HEK293 (cell line): ENCODE measurements at regions not wholly inside any gene's neighbourhood (a gene's known extent, or its start where the extent isn't known, plus 50 kb on each side); places are given as distances from the start of the nearest gene placed in this dataset.

Experiments used
- CTCF ChIA-PET: fragments of 350-600 bp; formaldehyde crosslinking; extraction: SDS; loops from one replicate; lab custom pipeline; 2021; ENCODE audit warnings: antibody characterized with exemption; lab: Yijun Ruan, JAX
- POLR2A ChIA-PET: fragments of 300-600 bp; formaldehyde crosslinking; extraction: SDS; loops from one replicate; lab custom pipeline; 2020; ENCODE audit warnings: antibody characterized with exemption, inconsistent platforms; lab: Yijun Ruan, JAX
- H3K27ac ChIP-seq: fragments of 200-500 bp; sonication (Bioruptor generic); 2 replicates; pipeline ENCODE4 v1.5.1; 2014; ENCODE audit warnings: low read depth, low read length, control low read depth, inconsistent platforms; ENCODE audit errors: extremely low read depth
- H3K36me3 ChIP-seq, 2 experiments: fragments of 200-500 bp in 1 of 2; sonication (Bioruptor generic) in 1 of 2; 1 replicate in 1 of 2; 2 replicates in 1 of 2; pipeline ENCODE4 v1.5.1; 2014 to 2017; ENCODE audit warnings: inconsistent platforms in 2 of 2, low read length in 2 of 2; ENCODE audit not compliant: control insufficient read depth in 2 of 2, insufficient read depth in 1 of 2
- H3K4me1 ChIP-seq: fragments of 200-500 bp; sonication (Bioruptor generic); 2 replicates; pipeline ENCODE4 v1.5.1; 2014; ENCODE audit warnings: mild to moderate bottlenecking, low read length, inconsistent platforms; ENCODE audit not compliant: control insufficient read depth, insufficient read depth
- H3K4me3 ChIP-seq: 2 replicates; pipeline ENCODE4 v1.5.1; 2011; ENCODE audit warnings: low read depth, mild to moderate bottlenecking, control low read depth, low read length, moderate library complexity
- H3K9me3 ChIP-seq: fragments of 200-500 bp; sonication (Bioruptor generic); 2 replicates; pipeline ENCODE4 v1.5.1; 2014; ENCODE audit warnings: low read depth, low read length, inconsistent platforms; ENCODE audit not compliant: control insufficient read depth, insufficient read depth
- GLIS1 ChIP-seq: fragments of 450-650 bp; formaldehyde crosslinking; IDR thresholded peaks from 2 replicates; pipeline ENCODE4 v1.5.1; 2016; ENCODE audit warnings: missing biosample characterization, missing genetic modification characterization
- SCRT2 ChIP-seq: fragments of 450-650 bp; formaldehyde crosslinking; IDR thresholded peaks from 2 replicates; pipeline ENCODE4 v1.5.1; 2016; ENCODE audit warnings: missing biosample characterization, missing genetic modification characterization
- TRIM28 ChIP-seq: IDR thresholded peaks from 2 replicates; pipeline ENCODE4 v1.6.1; 2011; ENCODE audit warnings: low read length, control low read depth, borderline replicate concordance
- ZNF138 ChIP-seq: fragments of 450-650 bp; formaldehyde crosslinking; IDR thresholded peaks from 2 replicates; pipeline ENCODE4 v1.5.1; 2016; ENCODE audit warnings: missing biosample characterization, missing genetic modification characterization, borderline replicate concordance
- ZNF140 ChIP-seq: fragments of 450-650 bp; formaldehyde crosslinking; IDR thresholded peaks from 2 replicates; pipeline ENCODE4 v1.5.1; 2016; ENCODE audit warnings: missing biosample characterization, missing genetic modification characterization
- ZNF175 ChIP-seq: fragments of 450-650 bp; formaldehyde crosslinking; IDR thresholded peaks from 2 replicates; pipeline ENCODE4 v1.5.1; 2016; ENCODE audit warnings: missing biosample characterization, missing genetic modification characterization
- ZNF302 ChIP-seq: fragments of 450-650 bp; formaldehyde crosslinking; IDR thresholded peaks from 2 replicates; pipeline ENCODE4 v1.5.1; 2016; ENCODE audit warnings: missing biosample characterization, missing genetic modification characterization, low read depth
- ZNF335 ChIP-seq: fragments of 450-650 bp; formaldehyde crosslinking; conservative IDR thresholded peaks from 2 replicates; pipeline ENCODE4 v1.5.1; 2016; ENCODE audit warnings: missing biosample characterization, missing genetic modification characterization
- ZNF449 ChIP-seq: fragments of 450-650 bp; formaldehyde crosslinking; IDR thresholded peaks from 2 replicates; pipeline ENCODE4 v1.5.1; 2017; ENCODE audit warnings: missing biosample characterization, mild to moderate bottlenecking, missing genetic modification characterization, moderate library complexity
- ZNF571 ChIP-seq: fragments of 450-650 bp; formaldehyde crosslinking; IDR thresholded peaks from 2 replicates; pipeline ENCODE4 v1.5.0; 2017; ENCODE audit warnings: missing biosample characterization, missing genetic modification characterization
- ZNF626 ChIP-seq: fragments of 450-650 bp; sonication (Bioruptor Pico); formaldehyde crosslinking; IDR thresholded peaks from 2 replicates; pipeline ENCODE4 v1.5.1; 2018; ENCODE audit warnings: missing biosample characterization, missing genetic modification characterization, inconsistent platforms
- ZNF654 ChIP-seq: fragments of 450-650 bp; formaldehyde crosslinking; IDR thresholded peaks from 2 replicates; pipeline ENCODE4 v1.5.1; 2016; ENCODE audit warnings: low read depth, missing biosample characterization, missing genetic modification characterization
- ZNF768 ChIP-seq: fragments of 450-650 bp; formaldehyde crosslinking; IDR thresholded peaks from 2 replicates; pipeline ENCODE4 v1.5.1; 2018; ENCODE audit warnings: missing biosample characterization, mild to moderate bottlenecking, missing genetic modification characterization
- ZNF785 ChIP-seq: fragments of 450-650 bp; formaldehyde crosslinking; IDR thresholded peaks from 2 replicates; pipeline ENCODE4 v1.5.1; 2016; ENCODE audit warnings: missing biosample characterization, missing genetic modification characterization
- ZXDB ChIP-seq: fragments of 450-650 bp; formaldehyde crosslinking; IDR thresholded peaks from 2 replicates; pipeline ENCODE4 v1.5.1; 2016; ENCODE audit warnings: missing biosample characterization, missing genetic modification characterization
- TF ChIP-seq, protein P1 (sequence below): fragments of 450-650 bp; formaldehyde crosslinking; IDR thresholded peaks from 2 replicates; pipeline ENCODE4; 2016; ENCODE audit warnings: missing biosample characterization, missing genetic modification characterization
- TF ChIP-seq, protein P2 (sequence below): fragments of 450-650 bp; formaldehyde crosslinking; IDR thresholded peaks from 2 replicates; pipeline ENCODE4 v1.5.1; 2016; ENCODE audit warnings: missing biosample characterization, missing genetic modification characterization

DNA sequence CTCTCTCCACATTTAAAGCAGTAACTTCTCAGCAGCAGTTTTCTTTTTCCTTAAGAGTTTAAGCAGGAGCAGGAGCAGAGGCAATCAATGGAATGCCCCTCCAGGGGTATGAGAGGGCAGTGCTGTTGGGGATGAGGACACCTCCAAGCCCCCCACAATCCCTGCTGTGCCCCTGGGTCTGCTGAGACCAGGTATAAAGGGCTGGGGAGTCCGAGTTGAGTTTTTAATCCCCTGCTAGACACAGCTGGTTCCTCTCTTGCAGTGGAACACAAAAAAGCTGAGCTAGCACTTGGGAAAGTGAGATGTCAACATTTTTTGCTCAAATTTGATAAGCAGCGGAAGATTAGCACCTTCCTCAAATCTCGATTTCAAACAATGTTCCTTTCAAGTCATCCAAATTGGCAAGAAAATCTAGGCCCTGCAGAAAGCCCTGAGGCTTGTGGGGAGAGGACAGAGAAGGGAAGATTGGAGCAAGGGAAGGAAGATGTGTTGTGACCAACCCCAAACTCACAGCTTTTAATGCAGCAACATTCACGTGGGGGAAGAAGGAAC lies 581.9 kb downstream of the SOX6 start:
- TF ChIP-seq SCRT2 (tag by site-specific recombination) (no peak), TRIM28 (0 out of 2 replicates have a peak, but pooled peaks have one; percentile 13)
- Histone ChIP-seq H3K4me3 (no peak overlapping the region), H3K27ac (no peak overlapping the region), H3K36me3 (no peaks in the 10 kb centered on the region), H3K9me3 (no peaks in the 10 kb centered on the region), H3K4me1 (no peaks in the 10 kb centered on the region)
- ChIA-PET CTCF (interaction anchor here (0.6 to 1.7 kb wide), 6 partner anchors 45 to 839 kb away, joined by 3 to 5 read pairs (median 3); no protein-coding TSS in a partner anchor), POLR2A (interaction anchor here (0.6 kb wide), 1 partner anchor 967 kb away, joined by 3 read pairs; no protein-coding TSS in a partner anchor)

DNA sequence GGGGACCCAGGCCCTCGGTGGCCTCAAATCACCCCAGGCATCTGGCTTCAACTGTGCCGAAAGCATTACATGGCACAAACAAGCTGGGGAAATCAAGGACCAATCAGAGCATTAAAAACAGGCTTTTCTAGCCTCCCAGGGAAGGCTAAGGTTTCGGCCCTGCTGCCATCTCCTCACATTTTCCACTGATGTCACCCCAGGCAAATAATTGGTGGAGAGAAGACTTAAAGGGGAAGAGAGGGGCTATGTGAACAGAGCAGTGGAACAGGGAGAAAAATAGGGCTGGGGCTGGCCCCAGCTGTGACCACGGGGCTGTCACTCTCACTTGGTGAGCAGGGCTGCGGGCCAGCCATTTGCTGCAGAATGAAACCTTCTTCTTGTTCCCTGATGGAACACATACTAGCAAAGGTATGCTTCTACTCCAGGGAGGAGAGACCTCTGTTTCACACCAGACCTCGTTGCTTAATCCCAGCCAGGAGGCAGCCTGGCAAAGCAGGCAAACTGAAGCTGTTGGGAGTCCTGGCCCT lies 581.3 kb downstream of the SOX6 start:
- TF ChIP-seq GLIS1 (tag by site-specific recombination) (peak; percentile 70), ZNF449 (peak; percentile 53; the same call in 1 of the 2 replicates), ZNF654 (tag by site-specific recombination) (no peak), ZNF768 (tag by site-specific recombination) (0 out of 2 replicates have a peak, but pooled peaks have one; percentile 10), ZNF785 (tag by site-specific recombination) (no peak), ZXDB (tag by site-specific recombination) (no peak), ZNF626 (tag by site-specific recombination) (no peak), ZNF302 (tag by site-specific recombination) (no peak), ZNF138 (tag by site-specific recombination) (no peak), ZNF571 (tag by site-specific recombination) (no peak), ZNF140 (no peak), ZNF335 (tag by site-specific recombination) (0 out of 2 replicates have a peak, but pooled peaks have one; percentile 21)
- TF ChIP-seq, protein P1, sequence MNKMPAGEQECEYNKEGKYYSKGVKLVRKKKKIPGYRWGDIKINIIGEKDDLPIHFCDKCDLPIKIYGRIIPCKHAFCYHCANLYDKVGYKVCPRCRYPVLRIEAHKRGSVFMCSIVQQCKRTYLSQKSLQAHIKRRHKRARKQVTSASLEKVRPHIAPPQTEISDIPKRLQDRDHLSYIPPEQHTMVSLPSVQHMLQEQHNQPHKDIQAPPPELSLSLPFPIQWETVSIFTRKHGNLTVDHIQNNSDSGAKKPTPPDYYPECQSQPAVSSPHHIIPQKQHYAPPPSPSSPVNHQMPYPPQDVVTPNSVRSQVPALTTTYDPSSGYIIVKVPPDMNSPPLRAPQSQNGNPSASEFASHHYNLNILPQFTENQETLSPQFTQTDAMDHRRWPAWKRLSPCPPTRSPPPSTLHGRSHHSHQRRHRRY (tag by site-specific recombination) = no peak
- TF ChIP-seq, protein P2, sequence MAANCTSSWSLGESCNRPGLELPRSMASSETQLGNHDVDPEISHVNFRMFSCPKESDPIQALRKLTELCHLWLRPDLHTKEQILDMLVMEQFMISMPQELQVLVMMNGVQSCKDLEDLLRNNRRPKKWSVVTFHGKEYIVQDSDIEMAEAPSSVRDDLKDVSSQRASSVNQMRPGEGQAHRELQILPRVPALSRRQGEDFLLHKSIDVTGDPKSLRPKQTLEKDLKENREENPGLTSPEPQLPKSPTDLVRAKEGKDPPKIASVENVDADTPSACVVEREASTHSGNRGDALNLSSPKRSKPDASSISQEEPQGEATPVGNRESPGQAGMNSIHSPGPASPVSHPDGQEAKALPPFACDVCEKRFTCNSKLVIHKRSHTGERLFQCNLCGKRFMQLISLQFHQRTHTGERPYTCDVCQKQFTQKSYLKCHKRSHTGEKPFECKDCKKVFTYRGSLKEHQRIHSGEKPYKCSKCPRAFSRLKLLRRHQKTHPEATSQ (tag by site-specific recombination) = no peak
- Histone ChIP-seq H3K4me3 (no peak overlapping the region), H3K9me3 (no peaks in the 10 kb centered on the region), H3K27ac (no peak overlapping the region), H3K36me3 (no peaks in the 10 kb centered on the region), H3K4me1 (no peaks in the 10 kb centered on the region)
- CTCF ChIA-PET = interaction anchor here (1.3 to 1.7 kb wide), 2 partner anchors 51 to 839 kb away, joined by 3 to 5 read pairs; no protein-coding TSS in a partner anchor
- POLR2A ChIA-PET = no interaction called here

DNA sequence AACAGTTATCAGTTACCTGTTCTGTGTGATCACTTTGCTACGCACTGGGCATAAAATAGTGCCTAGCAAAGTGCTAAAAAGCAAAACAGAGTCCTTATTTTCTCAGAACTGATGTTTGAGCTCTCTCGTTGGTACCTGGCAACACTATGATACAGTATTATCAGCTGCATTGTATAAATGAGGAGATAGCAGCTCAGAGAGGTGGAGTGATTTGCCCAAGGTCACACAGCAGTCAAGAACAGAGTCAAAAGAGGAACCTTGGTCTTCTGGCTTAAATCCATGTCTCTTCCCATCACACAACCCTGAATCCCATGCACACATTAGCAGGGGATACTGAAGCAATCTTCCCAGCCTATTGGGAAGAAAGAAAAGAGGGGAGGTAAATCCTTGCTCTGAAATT lies 580.5 kb downstream of the SOX6 start:
- ChIA-PET CTCF (interaction anchor here (0.6 to 1.3 kb wide), 2 partner anchors 63 to 838 kb away, joined by 3 read pairs; no protein-coding TSS in a partner anchor), POLR2A (no interaction called here)
- H3K4me1 ChIP-seq = no peaks in the 10 kb centered on the region
- no peak overlapping the region for H3K27ac ChIP-seq
- H3K9me3 ChIP-seq = no peaks in the 10 kb centered on the region
- no peaks in the 10 kb centered on the region for H3K36me3 ChIP-seq
- H3K4me3 ChIP-seq = no peak overlapping the region
- TF ChIP-seq ZNF768 (tag by site-specific recombination) = peak; percentile 36; the same call in 1 of the 2 replicates
- no peak for TF ChIP-seq ZNF175 (tag by site-specific recombination)
